Caco-2 (cell line): ENCODE measurements at regions not wholly inside any gene's neighbourhood (a gene's known extent, or its start where the extent isn't known, plus 50 kb on each side); places are given as distances from the start of the nearest gene placed in this dataset.

Experiments used
- BruUV-seq: library from RNA; stranded (reverse); fragments of 400-500 nt; replicated peaks from 2 replicates; lab custom pipeline; 2021; lab: Mats Ljungman, UMichigan
- CTCF ChIA-PET: fragments of 300-600 bp; sonication (Branson Sonifier 250); formaldehyde crosslinking; loops from one replicate; lab custom pipeline; 2022; ENCODE audit warnings: antibody characterized with exemption; lab: Charles Lee
- POLR2A ChIA-PET: fragments of 300-600 bp; sonication (Branson Sonifier 250); formaldehyde crosslinking; loops from one replicate; lab custom pipeline; 2022; ENCODE audit warnings: antibody characterized with exemption; lab: Charles Lee
- DNase-seq, 2 experiments: peaks; one replicate each; pipeline versions ENCODE4 v3.0.0 to v3.0.0-alpha.2; 2020 to 2022
- H3K27me3 ChIP-seq: replicated peaks from 2 replicates; pipeline ENCODE4 v1.6.0; 2011; ENCODE audit warnings: low read length; ENCODE audit not compliant: control insufficient read depth, insufficient read depth
- H3K36me3 ChIP-seq: 2 replicates; pipeline ENCODE4 v1.5.1; 2011; ENCODE audit warnings: low read length; ENCODE audit not compliant: control insufficient read depth, insufficient read depth
- H3K4me1 ChIP-seq: fragments of 250-450 bp; sonication (Bioruptor Pico); 2 replicates; pipeline ENCODE4 v1.5.1; 2020; ENCODE audit warnings: mild to moderate bottlenecking
- H3K4me3 ChIP-seq: 2 replicates; pipeline ENCODE4 v1.5.1; 2011; ENCODE audit warnings: low read depth, mild to moderate bottlenecking, control low read depth, low read length
- H3K9me3 ChIP-seq: fragments of 250-450 bp; sonication (Bioruptor Pico); 2 replicates; pipeline ENCODE4 v1.5.1; 2020; ENCODE audit warnings: mild to moderate bottlenecking, moderate library complexity
- H3K27ac Mint-ChIP-seq: one replicate; pipeline ENCODE4 v1.8.0; 2022; ENCODE audit warnings: mixed read lengths; ENCODE audit not compliant: unreplicated experiment
- H3K27me3 Mint-ChIP-seq: one replicate; pipeline ENCODE4 v1.8.0; 2022; ENCODE audit warnings: mixed read lengths; ENCODE audit not compliant: insufficient read depth, unreplicated experiment
- H3K36me3 Mint-ChIP-seq: one replicate; pipeline ENCODE4 v1.8.0; 2022; ENCODE audit warnings: mild to moderate bottlenecking, mixed read lengths; ENCODE audit not compliant: insufficient read depth, unreplicated experiment
- H3K4me1 Mint-ChIP-seq: one replicate; pipeline ENCODE4 v1.8.0; 2022; ENCODE audit warnings: low read depth, mixed read lengths; ENCODE audit not compliant: unreplicated experiment
- H3K4me3 Mint-ChIP-seq: one replicate; pipeline ENCODE4 v1.8.0; 2022; ENCODE audit warnings: mild to moderate bottlenecking, moderate library complexity, mixed read lengths; ENCODE audit not compliant: unreplicated experiment
- H3K9me3 Mint-ChIP-seq: one replicate; pipeline ENCODE4 v1.8.0; 2022; ENCODE audit warnings: mixed read lengths; ENCODE audit not compliant: unreplicated experiment
- intact Hi-C: fragments of 100-400 bp; cut with micrococcal nuclease; formaldehyde crosslinking; loops from one replicate; pipeline ENCODE4 v1.10.0; 2022; ENCODE audit not compliant: unreplicated experiment
- TF ChIP-seq, protein P1 (sequence below), 2 experiments: fragments of 200-600 bp in 1 of 2; IDR thresholded peaks; 1 replicate in 1 of 2; 2 replicates in 1 of 2; pipeline versions ENCODE4 v1.5.1 to v1.8.0; 2011 to 2022; ENCODE audit warnings: antibody characterized with exemption in 1 of 2, control low read depth in 1 of 2, inconsistent platforms in 1 of 2, low read depth in 1 of 2, low read length in 1 of 2, mild to moderate bottlenecking in 1 of 2, moderate library complexity in 1 of 2; ENCODE audit not compliant: insufficient read depth in 1 of 2, severe bottlenecking in 1 of 2, unreplicated experiment in 1 of 2

DNA sequence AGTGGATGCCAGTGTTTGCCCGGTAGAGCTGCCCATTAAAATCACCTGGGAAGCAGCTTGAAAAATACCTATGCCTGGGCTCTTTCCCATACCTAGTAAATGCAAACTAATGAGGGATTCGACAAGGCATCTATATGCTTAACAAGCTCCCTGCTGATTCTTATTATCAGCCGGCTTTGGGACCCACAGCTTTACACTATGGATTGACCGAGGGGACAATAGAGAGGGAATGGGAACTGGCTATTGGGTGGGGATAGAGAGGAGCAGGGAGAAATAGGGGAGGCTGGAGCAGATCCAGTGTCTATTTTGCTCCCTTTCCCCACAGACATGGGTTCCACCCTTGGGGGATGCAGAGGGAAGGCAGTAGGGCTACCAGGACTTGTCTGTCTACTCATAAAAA lies 103.1 kb upstream of the TEX13D start:
- Mint-ChIP-seq H3K27ac (no peak overlapping the region), H3K9me3 (no peaks in the 10 kb centered on the region), H3K4me1 (peaks cover 6% of the 10 kb centered on the region), H3K4me3 (no peak overlapping the region), H3K36me3 (no peaks in the 10 kb centered on the region), H3K27me3 (no peaks in the 10 kb centered on the region)
- intact Hi-C loops, result no loop called here
- CTCF ChIA-PET, result no interaction called here
- TF ChIP-seq, protein P1, sequence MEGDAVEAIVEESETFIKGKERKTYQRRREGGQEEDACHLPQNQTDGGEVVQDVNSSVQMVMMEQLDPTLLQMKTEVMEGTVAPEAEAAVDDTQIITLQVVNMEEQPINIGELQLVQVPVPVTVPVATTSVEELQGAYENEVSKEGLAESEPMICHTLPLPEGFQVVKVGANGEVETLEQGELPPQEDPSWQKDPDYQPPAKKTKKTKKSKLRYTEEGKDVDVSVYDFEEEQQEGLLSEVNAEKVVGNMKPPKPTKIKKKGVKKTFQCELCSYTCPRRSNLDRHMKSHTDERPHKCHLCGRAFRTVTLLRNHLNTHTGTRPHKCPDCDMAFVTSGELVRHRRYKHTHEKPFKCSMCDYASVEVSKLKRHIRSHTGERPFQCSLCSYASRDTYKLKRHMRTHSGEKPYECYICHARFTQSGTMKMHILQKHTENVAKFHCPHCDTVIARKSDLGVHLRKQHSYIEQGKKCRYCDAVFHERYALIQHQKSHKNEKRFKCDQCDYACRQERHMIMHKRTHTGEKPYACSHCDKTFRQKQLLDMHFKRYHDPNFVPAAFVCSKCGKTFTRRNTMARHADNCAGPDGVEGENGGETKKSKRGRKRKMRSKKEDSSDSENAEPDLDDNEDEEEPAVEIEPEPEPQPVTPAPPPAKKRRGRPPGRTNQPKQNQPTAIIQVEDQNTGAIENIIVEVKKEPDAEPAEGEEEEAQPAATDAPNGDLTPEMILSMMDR (IDR thresholded peaks at IDR 0.05; ENCODE audit: insufficient read depth in 1 of 2, low read depth in 1 of 2, low read length in 1 of 2, severe bottlenecking in 1 of 2, unreplicated experiment in 1 of 2), result no peak
- H3K4me3 ChIP-seq, result no peak overlapping the region
- no peaks in the 10 kb centered on the region for H3K9me3 ChIP-seq
- H3K4me1 ChIP-seq, result peaks cover 6% of the 10 kb centered on the region; the same call in 1 of the 2 replicates
- no peak for DNase-seq
- H3K36me3 ChIP-seq, result no peaks in the 10 kb centered on the region
- POLR2A ChIA-PET, result no interaction called here
- no peaks in the 10 kb centered on the region for H3K27me3 ChIP-seq
- BruUV-seq, result no TSS peak

DNA sequence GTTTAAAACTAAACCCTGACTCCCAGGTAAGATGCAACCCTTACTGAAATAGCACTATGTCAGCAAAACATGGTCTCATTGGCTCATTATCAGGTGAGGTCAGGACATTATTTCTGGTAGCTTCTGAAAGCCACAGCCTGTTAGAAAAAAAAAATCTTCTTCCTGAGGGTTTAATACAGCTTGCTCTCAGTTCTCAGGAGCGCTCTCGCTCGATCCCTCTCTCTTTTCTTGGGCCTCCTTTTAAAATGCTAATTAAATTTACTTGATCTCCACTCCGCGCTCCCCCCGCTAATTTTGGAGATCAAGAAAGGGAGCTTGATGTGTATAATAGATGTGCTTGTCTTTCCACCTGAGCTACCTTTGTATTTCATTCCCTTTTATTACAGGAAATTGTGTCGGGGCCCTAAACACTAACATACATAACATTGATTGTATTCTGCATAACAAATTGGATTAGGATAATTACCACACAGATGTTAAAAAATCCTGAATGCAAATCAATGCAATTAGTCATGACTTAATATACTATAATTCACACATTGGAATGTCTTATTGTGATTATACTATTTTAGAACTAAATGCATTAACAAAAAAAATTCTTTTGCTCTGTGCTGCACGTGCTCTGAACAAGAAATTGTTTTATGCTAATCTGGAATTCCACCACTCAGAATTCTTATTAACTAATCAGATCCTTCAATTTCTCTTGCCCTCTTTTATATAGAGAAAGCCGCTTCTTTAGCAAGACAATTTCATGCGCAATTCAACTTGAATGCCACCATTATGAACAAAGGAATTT lies 101.6 kb upstream of the TEX13D start:
- intact Hi-C loops, result no loop called here
- POLR2A ChIA-PET, result no interaction called here
- TF ChIP-seq, protein P1 (IDR thresholded peaks at IDR 0.05; ENCODE audit: insufficient read depth in 1 of 2, low read depth in 1 of 2, low read length in 1 of 2, severe bottlenecking in 1 of 2, unreplicated experiment in 1 of 2), result no peak
- Mint-ChIP-seq H3K36me3 (no peaks in the 10 kb centered on the region), H3K4me1 (peaks cover 6% of the 10 kb centered on the region), H3K9me3 (no peaks in the 10 kb centered on the region), H3K27me3 (no peaks in the 10 kb centered on the region), H3K27ac (no peak overlapping the region), H3K4me3 (no peak overlapping the region)
- peaks cover 6% of the 10 kb centered on the region; the same call in 1 of the 2 replicates for H3K4me1 ChIP-seq
- H3K4me3 ChIP-seq, result no peak overlapping the region
- H3K36me3 ChIP-seq, result no peaks in the 10 kb centered on the region
- BruUV-seq, result no TSS peak
- CTCF ChIA-PET, result no interaction called here
- no peaks in the 10 kb centered on the region for H3K9me3 ChIP-seq
- H3K27me3 ChIP-seq, result no peaks in the 10 kb centered on the region
- no peak for DNase-seq

DNA sequence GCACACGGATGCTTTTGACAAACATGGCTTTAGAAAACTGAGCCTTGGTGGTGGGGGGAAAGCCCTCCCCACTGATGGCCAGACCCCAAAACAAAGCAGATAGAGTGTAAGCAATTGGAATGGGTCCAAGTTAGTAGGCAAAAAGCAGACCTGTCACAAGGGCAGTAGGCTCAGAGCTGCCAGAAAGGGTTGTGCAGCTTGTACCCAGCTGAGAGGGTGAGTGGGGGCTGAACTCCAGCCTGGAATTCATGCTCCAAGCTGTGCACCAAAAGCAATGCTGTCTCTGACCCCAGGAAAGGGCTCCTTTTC lies 101.1 kb upstream of the TEX13D start:
- no peaks in the 10 kb centered on the region for H3K9me3 Mint-ChIP-seq
- no peak overlapping the region for H3K27ac Mint-ChIP-seq
- no peaks in the 10 kb centered on the region for H3K9me3 ChIP-seq
- POLR2A ChIA-PET, result no interaction called here
- TF ChIP-seq, protein P1 (IDR thresholded peaks at IDR 0.05; ENCODE audit: insufficient read depth in 1 of 2, low read depth in 1 of 2, low read length in 1 of 2, severe bottlenecking in 1 of 2, unreplicated experiment in 1 of 2), result no peak
- H3K4me3 ChIP-seq, result no peak overlapping the region
- peaks cover 6% of the 10 kb centered on the region; the same call in 1 of the 2 replicates for H3K4me1 ChIP-seq
- DNase-seq, result no peak
- H3K4me1 Mint-ChIP-seq, result peaks cover 4% of the 10 kb centered on the region
- CTCF ChIA-PET, result no interaction called here
- no TSS peak for BruUV-seq
- no peaks in the 10 kb centered on the region for H3K27me3 ChIP-seq
- no peaks in the 10 kb centered on the region for H3K36me3 ChIP-seq
- no peak overlapping the region for H3K4me3 Mint-ChIP-seq
- no peaks in the 10 kb centered on the region for H3K36me3 Mint-ChIP-seq
- no peaks in the 10 kb centered on the region for H3K27me3 Mint-ChIP-seq
- intact Hi-C loops, result no loop called here
